Endodermal cell (in vitro differentiated cells): ENCODE measurements at regions not wholly inside any gene's neighbourhood (a gene's known extent, or its start where the extent isn't known, plus 50 kb on each side); places are given as distances from the start of the nearest gene placed in this dataset.

Experiments used
- DNase-seq: peaks from one replicate; pipeline ENCODE4 v3.0.0-alpha.2; 2017
- H3K27ac ChIP-seq: 2 replicates; pipeline ENCODE4 v1.5.1; 2013; ENCODE audit warnings: mild to moderate bottlenecking, low read depth, low read length, moderate library complexity
- H3K27me3 ChIP-seq: 2 replicates; pipeline ENCODE4 v1.6.1; 2013; ENCODE audit warnings: mild to moderate bottlenecking, low read length, moderate library complexity; ENCODE audit not compliant: insufficient read depth, control insufficient read depth, poor library complexity, severe bottlenecking
- H3K36me3 ChIP-seq: 2 replicates; pipeline ENCODE4 v1.7.0; 2013; ENCODE audit warnings: mild to moderate bottlenecking, low read length, moderate library complexity; ENCODE audit not compliant: control insufficient read depth, insufficient read depth
- H3K4me1 ChIP-seq: one replicate; pipeline ENCODE4 v1.7.0; 2013; ENCODE audit warnings: low read length; ENCODE audit not compliant: control insufficient read depth, insufficient read depth
- H3K4me3 ChIP-seq: 2 replicates; pipeline ENCODE4 v1.5.1; 2013; ENCODE audit warnings: mild to moderate bottlenecking, low read length, moderate library complexity
- H3K9ac ChIP-seq: 2 replicates; pipeline ENCODE4 v1.6.1; 2013; ENCODE audit warnings: mild to moderate bottlenecking, low read length, moderate library complexity; ENCODE audit not compliant: poor library complexity, severe bottlenecking; ENCODE audit errors: extremely low read depth
- H3K9me3 ChIP-seq: 2 replicates; pipeline ENCODE4 v1.6.1; 2013; ENCODE audit warnings: mild to moderate bottlenecking, low read length, moderate library complexity; ENCODE audit not compliant: control insufficient read depth
- H3K27ac Mint-ChIP-seq: 2 replicates; pipeline ENCODE4 v1.8.0; 2020; ENCODE audit warnings: mixed read lengths
- H3K27me3 Mint-ChIP-seq: 2 replicates; pipeline ENCODE4 v1.8.0; 2021; ENCODE audit warnings: mild to moderate bottlenecking, mixed read lengths; ENCODE audit not compliant: insufficient read depth
- H3K36me3 Mint-ChIP-seq: 2 replicates; pipeline ENCODE4 v1.8.0; 2020; ENCODE audit warnings: low read depth, mixed read lengths
- H3K4me1 Mint-ChIP-seq: 2 replicates; pipeline ENCODE4 v1.8.0; 2020; ENCODE audit warnings: mixed read lengths
- H3K4me3 Mint-ChIP-seq: 2 replicates; pipeline ENCODE4 v1.8.0; 2020; ENCODE audit warnings: mild to moderate bottlenecking, moderate library complexity, mixed read lengths
- H3K9me3 Mint-ChIP-seq: 2 replicates; pipeline ENCODE4 v1.8.0; 2020; ENCODE audit warnings: mild to moderate bottlenecking, mixed read lengths
- CTCF ChIP-seq: fragments of 200-600 bp; sonication (generic); conservative IDR thresholded peaks from 2 replicates; pipeline ENCODE4 v1.5.0; 2021; ENCODE audit warnings: antibody characterized with exemption, mild to moderate bottlenecking
- WGBS, 2 experiments: methylation state at CpG; one replicate each; pipeline versions ENCODE4 v1.1.5 to v1.1.7; 2013; ENCODE audit warnings: missing lambda C conversion rate in 2 of 2, mixed read lengths in 1 of 2; ENCODE audit not compliant: insufficient coverage in 1 of 2, insufficient read length in 1 of 2; 5-methylcytosine and 5-hydroxymethylcytosine counted together

GRCh38 chr17:36816214-36816906, 120.9 kb upstream of the LHX1 start:
- no peak for TF ChIP-seq CTCF
- Histone ChIP-seq H3K27me3 (no peaks in the 10 kb centered on the region), H3K4me3 (no peak overlapping the region), H3K9ac (no peak overlapping the region), H3K4me1 (peaks cover 14% of the 10 kb centered on the region), H3K9me3 (no peaks in the 10 kb centered on the region), H3K27ac (no peak overlapping the region), H3K36me3 (no peaks in the 10 kb centered on the region)
- no peaks in the 10 kb centered on the region for H3K9me3 Mint-ChIP-seq
- no peaks in the 10 kb centered on the region for H3K36me3 Mint-ChIP-seq
- 88 to 89% methylated on average over 4 to 10 of the region's 17 CpGs for WGBS, 2 experiments
- DNase-seq = no peak
- no peak overlapping the region for H3K27ac Mint-ChIP-seq
- H3K4me3 Mint-ChIP-seq = no peak overlapping the region
- H3K4me1 Mint-ChIP-seq = peaks cover 52% of the 10 kb centered on the region
- H3K27me3 Mint-ChIP-seq = peaks cover 5% of the 10 kb centered on the region

- peaks cover 3% of the 10 kb centered on the region for H3K27me3 Mint-ChIP-seq
- no peak overlapping the region for H3K4me3 Mint-ChIP-seq
- Histone ChIP-seq H3K4me3 (no peak overlapping the region), H3K27ac (no peak overlapping the region), H3K27me3 (no peaks in the 10 kb centered on the region), H3K36me3 (no peaks in the 10 kb centered on the region), H3K4me1 (peaks cover 14% of the 10 kb centered on the region), H3K9ac (no peak overlapping the region), H3K9me3 (no peaks in the 10 kb centered on the region)
- DNase-seq = no peak
- TF ChIP-seq CTCF = no peak
- 93 to 96% methylated on average over 14 to 15 of the region's 15 CpGs for WGBS, 2 experiments
- no peak overlapping the region for H3K27ac Mint-ChIP-seq
- peaks cover 51% of the 10 kb centered on the region for H3K4me1 Mint-ChIP-seq
- no peaks in the 10 kb centered on the region for H3K36me3 Mint-ChIP-seq
- no peaks in the 10 kb centered on the region for H3K9me3 Mint-ChIP-seq
Measured at GRCh38 chr17:36816907-36817288, 120.4 kb upstream of the LHX1 start.

- 93 to 94% methylated on average over 3 to 5 of the region's 5 CpGs for WGBS, 2 experiments
- H3K27me3 ChIP-seq = no peaks in the 10 kb centered on the region
- peaks cover 51% of the 10 kb centered on the region for H3K4me1 Mint-ChIP-seq
- TF ChIP-seq CTCF = no peak
- peaks cover 14% of the 10 kb centered on the region for H3K4me1 ChIP-seq
- no peak overlapping the region for H3K4me3 ChIP-seq
- H3K9me3 ChIP-seq = no peaks in the 10 kb centered on the region
- peaks cover 2% of the 10 kb centered on the region for H3K27me3 Mint-ChIP-seq
- no peaks in the 10 kb centered on the region for H3K36me3 ChIP-seq
- H3K27ac ChIP-seq = no peak overlapping the region
- H3K9ac ChIP-seq = no peak overlapping the region
- H3K4me3 Mint-ChIP-seq = no peak overlapping the region
- DNase-seq = no peak
- H3K36me3 Mint-ChIP-seq = no peaks in the 10 kb centered on the region
- H3K27ac Mint-ChIP-seq = no peak overlapping the region
- H3K9me3 Mint-ChIP-seq = no peaks in the 10 kb centered on the region
Measured at GRCh38 chr17:36817483-36818048, 119.7 kb upstream of the LHX1 start.
